Activated naive CD4-positive, alpha-beta T cell treated with Interleukin-2 at 50 U/mL for 16 hours (primary cell): ENCODE measurements at regions not wholly inside any gene's neighbourhood (a gene's known extent, or its start where the extent isn't known, plus 50 kb on each side); places are given as distances from the start of the nearest gene placed in this dataset.
"Not testable (repeated sequence)": the region's sequence is repeated elsewhere in the genome, so short reads cannot be mapped to it uniquely, and the experiment has no call there.

Source experiments
- DNase-seq: peaks from one replicate; pipeline ENCODE4 v3.0.0-alpha.2; 2020

DNA sequence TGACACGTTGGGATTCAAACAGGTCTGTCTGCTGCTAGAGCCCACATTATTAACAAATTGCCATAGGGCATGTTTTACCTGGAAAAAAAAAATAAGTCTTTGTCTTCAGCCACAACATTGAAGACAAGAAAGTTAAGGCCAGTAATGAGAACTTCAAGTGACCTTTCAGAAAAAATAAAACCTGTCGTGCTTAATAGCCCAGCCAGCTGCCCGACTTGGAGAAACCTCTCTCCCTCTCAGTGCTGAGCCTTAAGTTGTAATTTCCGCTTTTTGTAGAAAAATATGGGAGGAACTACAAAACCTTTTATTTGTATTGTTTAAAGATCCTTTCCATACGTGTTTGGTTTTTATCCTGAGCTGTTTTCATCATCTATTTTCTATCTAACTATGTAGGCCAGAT, 454.3 kb upstream of the SLITRK6 start:
- not testable (repeated sequence) for DNase-seq

DNA sequence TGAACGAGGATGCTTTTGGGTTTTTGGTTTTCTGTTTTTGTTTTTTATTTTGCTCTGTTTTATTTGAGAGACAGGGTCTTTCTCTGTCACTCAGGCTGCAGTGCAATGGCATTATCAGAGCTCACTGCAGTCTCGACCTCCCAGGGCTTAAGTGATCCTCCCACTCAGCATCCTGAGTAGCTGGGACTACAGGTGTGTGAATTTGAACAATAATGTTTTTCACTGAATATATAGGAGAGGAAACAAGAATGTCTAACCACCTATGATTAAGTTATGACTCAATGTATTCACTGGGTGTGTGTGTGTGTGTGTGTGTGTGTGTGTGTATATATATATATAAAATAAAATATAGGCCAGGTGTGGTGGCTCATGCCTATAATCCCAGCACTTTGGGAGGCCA, 456.6 kb upstream of the SLITRK6 start:
- not testable (repeated sequence) for DNase-seq

DNA sequence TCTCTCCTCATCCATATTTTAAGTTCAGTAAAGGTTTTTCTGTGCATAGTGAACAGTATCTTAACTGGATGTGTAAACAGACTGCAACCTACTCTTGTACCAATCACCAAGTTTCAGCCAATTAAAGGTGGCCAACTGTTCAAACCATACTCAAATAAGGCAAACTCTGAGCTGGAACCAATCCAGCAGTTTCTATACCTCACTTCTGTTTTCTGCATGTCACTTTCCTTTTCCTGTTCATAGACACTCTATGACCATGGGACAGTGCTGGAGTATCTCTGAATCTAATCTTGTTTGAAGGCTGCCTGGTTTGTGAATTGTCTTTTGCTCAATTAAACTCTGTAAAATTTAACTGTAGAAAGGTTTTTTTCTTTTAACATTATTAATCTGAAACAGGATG, 470.3 kb upstream of the SLITRK6 start:
- no peak for DNase-seq

DNA sequence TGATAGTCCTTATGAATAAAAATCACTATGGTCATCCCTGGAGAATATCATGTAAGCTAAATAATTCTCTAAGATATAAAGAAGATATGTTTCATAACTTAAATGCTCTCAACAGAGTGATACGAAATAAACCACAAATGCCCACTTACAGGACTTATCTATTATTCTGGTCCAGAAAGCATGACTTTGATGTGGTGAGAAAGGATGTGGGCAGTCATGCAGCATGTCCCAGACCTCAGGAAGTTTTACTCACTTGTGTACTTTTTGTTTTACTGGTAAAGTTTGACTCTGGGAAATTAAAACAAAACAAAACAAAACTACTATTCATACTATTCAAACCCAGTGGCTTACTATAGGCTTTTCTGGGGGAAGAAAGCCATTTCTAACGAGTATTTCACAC, 483.2 kb upstream of the SLITRK6 start:
- DNase-seq = no peak

DNA sequence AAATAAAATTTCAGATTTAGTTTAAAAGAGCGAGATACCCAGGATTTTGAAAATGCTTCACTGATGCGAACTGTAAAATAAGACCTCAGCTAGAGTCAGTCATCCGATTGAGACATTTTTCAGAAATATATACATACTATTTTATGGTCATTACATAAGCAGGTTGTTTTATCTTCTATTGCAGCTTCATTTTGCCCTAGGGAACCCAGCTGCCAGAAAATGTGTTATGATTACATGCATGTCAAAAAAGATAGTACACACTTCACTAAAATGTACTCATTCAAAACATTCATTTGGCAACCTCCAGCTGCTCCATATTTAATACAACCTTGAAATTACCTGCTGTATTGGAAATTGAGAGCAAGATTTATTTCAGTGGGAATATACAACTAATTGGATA, 483.8 kb upstream of the SLITRK6 start:
- DNase-seq = no peak

DNA sequence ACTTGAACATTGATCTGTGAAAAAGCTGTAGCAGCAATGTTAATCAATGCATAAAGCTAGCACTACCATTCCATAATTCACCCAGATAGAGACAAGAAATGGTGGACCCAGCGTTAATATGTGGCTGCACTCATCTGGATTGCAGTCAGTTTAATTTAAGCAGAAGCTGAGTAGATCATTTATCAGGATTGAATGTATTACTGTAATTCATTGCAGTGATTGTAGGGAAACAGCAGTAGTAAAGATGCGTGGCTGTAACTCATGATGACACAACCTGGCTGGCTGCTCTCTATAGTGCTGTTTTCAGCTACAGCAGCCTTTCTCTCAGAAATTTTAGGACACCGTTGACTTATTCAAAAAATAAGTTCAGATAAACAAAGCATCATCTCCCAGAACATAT, 499.5 kb upstream of the SLITRK6 start:
- no peak for DNase-seq

DNA sequence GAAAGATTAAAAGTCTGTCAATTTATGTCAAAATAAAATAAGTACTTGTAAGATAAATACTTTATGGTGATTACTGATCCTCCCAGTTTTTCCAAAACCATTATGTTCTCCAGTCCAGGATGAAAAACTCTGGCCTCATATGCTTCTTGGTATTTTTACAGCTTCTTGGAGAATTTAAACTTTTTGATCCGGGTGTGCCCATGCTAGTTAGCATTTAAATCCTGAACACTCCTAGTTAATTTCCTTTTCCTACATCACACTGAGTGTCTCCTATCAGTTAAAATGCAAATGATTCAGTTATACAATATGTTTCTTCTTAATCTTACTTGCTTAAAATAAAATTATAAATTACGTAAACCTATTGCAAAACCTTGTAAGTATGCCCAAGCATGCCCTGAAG, 499.9 kb upstream of the SLITRK6 start:
- DNase-seq = no peak

DNA sequence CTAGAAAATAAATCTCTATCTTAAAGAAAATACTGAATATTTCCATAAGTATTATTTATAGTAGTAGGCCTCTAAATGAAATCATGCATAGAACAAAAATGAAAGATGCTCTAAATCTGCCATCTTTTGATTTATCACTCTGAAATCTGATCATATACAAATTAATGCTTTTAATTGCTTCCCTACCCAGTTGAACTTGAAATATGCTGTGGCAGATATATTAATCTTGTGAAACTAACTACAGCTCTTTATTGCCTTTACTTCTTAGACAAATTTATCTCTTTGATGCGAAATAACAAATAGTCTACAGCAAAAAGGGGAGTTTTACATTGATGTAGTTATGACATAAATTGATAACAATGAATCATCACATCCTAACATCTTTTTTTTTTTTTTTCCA, 510.7 kb upstream of the SLITRK6 start:
- no peak for DNase-seq

DNA sequence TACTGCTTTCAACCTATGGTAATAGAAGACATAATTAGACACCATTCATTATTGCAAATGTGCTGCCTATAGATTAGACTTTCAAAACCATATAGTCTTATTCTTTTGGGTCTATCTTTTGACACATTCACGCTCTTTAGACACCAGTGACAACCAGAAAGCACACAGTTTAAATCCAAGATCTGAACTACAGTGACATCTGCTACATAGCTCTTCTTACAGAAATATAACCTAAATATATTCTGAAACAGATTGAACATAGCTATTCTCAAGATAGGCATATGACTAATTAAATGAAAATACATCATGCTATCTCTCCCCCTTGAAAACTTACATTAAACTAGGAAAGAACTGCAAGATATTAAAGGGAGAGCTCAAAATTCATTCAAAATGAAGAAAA, 514.2 kb upstream of the SLITRK6 start:
- DNase-seq = no peak

DNA sequence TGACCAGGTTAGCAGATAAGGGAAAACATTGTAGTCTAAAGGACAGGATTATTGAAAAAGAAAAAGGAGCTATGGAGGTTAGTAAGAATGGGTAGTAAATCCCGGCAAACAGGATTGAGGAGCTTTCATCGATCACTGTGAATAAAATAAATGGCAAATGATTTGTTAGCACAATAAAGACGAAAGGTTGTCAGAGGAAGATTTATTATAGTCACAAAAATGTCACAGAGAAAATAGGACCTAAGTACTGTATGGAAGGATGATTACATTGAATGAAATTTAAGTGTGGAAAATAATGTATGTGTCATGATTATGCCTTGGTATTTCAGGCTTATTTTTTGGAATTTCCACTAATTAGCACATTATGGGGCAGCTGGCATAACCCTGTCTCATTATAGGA, 519.2 kb upstream of the SLITRK6 start:
- no peak for DNase-seq

DNA sequence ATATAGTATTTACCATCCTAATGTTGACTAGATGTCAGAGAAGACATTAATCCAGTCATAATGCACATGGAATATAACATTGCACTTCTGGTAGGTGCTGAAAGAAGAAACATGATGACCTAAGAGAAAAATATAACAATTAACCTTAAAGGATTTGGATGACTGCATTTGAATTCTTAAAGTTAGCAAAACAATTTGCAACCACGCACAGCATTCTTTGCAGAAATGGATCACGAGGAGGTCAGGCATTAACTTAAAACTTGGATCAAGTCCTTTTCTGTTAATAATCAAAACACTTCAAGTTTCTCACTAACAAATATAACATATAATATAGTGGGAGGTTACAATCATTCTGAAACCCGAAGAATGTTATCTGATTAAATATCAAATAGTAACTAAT, 525.0 kb upstream of the SLITRK6 start:
- DNase-seq = no peak

DNA sequence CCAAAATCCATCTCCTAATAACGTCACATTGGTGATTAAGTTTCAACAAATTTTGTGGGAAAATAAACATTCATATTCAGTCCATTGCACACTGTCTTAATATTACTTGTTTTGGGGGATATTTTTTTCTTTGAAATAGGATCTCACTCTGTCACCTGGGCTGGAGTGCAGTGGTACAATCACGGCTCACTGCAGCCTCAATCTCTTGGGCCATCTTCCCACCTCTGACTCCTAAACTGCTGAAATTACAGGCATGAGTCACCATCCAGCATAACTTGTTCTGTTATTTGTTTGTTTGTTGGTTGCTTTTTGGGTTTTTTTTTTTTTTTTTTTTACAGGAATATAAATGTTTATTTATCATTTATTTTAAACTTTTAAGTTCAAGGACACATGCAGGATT, 556.1 kb upstream of the SLITRK6 start:
- no peak for DNase-seq

DNA sequence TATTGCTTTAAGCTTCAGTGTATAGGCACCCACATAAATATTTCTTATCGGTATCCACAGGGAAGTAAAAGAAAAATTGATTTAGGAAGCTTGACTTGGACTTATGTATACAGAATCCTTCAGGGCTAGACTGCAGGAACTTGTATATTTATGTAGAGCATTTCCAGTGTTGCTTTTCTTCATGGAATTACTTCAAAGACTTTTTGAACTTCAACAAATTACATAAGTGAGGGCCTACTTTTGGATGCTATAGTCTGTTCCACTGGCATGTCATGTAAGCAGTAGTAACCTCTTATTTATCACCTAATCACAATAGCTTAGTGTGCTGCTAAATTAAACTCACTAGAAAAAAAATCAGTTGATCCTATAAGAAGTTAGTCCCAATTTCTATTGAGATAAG, 557.9 kb upstream of the SLITRK6 start:
- DNase-seq = no peak

DNA sequence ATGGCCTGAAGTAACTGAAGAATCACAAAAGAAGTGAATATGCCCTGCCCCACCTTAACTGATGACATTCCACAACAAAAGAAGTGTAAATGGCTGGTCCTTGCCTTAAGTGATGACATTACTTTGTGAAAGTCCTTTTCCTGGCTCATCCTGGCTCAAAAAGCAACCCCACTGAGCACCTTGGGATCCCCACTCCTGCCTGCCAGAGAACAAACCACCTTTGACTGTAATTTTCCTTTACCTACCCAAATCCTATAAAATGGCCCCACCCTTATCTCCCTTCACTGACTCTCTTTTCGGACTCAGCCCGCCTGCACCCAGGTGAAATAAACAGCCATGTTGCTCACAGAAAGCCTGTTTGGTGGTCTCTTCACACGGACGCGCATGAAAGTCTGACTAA, 564.5 kb upstream of the SLITRK6 start:
- not testable (repeated sequence) for DNase-seq

DNA sequence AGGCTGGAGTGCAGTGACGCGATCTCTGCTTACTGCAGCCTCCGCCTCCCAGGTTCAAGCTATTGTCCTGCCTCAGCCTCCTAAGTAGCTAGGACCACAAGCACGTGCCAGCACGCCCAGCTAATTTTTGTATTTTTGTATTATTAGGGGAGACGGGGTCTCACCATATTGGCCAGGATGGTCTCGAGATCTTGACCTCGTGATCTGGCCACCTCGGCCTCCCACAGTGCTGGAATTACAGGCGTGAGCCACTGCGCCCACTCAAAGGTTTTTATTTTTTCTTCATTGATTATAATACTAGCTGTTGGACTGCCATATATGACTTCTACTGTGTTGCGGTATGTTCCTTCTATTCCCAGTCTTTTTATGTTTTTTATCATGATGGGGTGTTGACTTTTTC, 569.7 kb upstream of the SLITRK6 start:
- DNase-seq = no peak

DNA sequence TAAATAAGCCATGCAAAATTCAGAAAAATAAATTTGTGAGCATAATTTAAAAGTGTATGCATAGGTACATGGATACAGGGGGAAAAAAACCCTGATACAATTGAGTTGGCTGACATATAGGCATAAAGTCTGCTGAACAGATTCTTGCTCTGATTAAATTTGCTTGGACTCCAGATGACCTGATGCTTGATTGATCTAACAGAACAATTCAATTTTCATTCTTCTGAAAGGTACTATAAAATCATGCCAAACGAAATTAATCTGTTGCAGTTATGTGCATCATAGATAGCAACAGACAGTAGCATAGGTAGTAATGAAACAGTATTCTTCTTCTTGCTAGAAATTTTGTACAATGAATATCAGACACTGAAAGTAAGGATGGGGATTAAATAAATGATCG, 578.2 kb upstream of the SLITRK6 start:
- no peak for DNase-seq

DNA sequence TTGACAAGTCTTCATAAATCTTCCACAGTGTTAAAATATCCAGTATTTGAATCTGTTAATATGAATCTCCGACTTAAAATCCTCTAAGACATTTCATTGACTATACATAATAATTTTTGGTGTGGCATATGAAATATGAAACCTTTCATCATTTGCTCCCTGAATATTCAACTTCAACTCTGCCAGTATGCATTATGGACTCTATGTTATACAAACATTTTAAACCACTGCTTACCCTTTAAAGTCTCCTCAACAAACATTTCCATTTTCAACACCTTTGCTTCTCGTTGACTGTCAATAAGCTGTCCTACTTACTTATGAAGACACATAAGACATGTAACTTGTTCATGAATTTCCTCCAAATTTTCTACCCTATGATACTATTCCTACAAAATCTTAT, 579.4 kb upstream of the SLITRK6 start:
- no peak for DNase-seq

DNA sequence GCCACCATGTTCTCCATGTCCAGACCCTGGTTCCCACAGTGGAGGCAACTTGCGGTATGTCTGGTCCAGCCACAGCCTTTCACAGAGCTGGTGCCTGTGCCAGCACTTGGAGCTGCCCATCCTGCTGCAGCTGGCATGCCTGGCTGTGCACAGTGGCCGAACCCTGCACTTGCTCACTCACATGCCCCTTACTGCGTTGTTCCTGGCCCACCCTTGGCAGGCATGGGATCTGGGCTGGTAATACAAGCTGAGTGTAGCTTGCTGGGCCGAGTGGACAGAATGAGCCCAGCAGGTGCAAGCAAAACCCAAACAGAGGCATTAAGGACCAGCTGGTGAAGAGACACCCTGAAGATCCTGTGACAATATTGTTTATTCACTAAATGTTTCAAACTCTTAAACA, 583.9 kb upstream of the SLITRK6 start:
- no peak for DNase-seq

DNA sequence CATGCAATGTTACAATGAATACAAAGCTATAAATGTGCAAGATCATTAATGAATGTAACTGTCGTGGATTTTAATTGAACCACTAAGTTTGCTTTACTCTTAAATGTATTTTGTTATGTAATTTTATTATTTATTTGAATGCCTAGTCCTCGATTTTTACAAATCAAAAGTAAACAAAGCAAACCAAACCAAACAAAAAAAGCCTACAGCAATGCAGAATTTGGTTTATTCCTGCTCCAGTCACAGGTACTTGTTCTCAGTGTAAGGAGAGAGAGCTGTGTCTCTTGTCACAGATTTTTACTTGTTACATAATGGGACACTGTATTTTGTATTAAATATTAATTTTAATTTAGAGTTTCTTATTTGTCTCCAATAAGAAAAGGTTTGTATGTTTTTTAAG, 584.3 kb upstream of the SLITRK6 start:
- DNase-seq = no peak

DNA sequence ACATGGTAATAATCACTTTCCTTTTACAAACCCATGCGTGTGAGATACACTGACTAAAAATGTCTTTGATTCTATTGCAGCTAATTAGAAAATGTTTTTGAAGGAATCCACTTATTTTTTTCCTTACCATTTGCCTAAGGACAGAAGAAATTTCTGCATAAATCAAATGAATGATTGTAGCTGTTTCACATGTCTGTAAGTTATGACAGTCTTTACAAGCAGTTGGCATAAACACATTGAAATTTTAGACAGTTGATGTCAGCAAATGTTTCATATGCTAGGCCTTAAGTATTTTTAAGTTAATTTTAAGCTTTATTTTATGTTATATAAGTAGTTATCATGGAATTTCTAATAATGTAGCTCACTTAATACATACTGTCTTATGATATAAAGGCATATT, 598.4 kb upstream of the SLITRK6 start:
- DNase-seq = no peak

DNA sequence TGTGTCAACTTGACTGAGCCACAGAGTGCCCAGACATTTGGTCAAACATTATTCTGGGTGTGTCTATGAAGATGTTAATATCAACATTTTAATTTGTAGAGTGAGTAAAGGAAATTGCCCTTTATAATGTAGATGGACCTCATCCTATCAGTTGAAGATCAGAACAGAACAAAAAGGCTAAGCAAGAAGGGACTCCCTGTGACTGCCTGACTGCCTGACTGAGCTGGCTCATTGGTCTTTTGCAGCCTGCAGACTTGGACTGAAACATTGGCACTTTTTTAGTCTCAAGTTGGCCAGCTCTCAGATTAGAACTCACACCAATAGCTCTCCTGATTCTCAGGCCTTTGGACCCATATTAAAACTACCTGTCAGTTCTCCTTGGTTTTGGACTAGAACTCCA, 600.4 kb upstream of the SLITRK6 start:
- DNase-seq = no peak

DNA sequence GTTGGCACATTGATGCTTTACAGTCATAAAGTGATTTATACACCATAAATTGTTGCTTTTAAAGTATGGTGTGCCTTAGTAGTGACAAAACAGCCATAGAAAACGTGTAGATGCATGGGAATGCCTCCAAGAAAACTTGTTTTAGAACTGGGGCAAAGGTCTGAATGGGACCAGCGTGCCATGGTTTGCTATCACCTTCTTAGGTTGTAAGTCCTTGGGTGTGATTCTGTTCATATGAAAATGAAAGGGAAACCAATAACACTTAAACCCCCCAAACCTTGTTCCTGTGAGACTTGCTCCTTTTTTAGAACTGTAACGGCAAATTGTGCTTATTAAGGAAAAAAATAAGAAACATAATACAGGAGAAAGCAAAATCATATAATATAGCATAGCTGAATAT, 603.3 kb upstream of the SLITRK6 start:
- DNase-seq = no peak

DNA sequence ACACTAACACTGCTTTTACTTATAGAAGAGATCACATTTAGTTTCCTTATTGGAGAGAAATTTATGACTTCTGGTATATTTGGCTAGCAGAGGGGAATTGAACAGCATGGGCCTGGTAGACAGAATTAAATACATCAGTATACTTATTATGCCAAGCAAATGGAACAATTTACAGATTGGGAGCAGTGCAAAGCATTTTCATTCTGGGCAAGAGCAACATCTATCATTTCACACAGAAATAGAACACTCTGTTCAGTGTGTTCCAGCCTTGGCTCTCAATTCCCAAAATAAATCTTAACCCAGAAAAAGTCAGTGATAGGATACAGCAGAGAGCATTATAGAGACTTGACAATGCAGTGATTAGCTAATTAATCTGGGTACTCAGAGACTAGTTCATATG, 604.0 kb upstream of the SLITRK6 start:
- DNase-seq = no peak

DNA sequence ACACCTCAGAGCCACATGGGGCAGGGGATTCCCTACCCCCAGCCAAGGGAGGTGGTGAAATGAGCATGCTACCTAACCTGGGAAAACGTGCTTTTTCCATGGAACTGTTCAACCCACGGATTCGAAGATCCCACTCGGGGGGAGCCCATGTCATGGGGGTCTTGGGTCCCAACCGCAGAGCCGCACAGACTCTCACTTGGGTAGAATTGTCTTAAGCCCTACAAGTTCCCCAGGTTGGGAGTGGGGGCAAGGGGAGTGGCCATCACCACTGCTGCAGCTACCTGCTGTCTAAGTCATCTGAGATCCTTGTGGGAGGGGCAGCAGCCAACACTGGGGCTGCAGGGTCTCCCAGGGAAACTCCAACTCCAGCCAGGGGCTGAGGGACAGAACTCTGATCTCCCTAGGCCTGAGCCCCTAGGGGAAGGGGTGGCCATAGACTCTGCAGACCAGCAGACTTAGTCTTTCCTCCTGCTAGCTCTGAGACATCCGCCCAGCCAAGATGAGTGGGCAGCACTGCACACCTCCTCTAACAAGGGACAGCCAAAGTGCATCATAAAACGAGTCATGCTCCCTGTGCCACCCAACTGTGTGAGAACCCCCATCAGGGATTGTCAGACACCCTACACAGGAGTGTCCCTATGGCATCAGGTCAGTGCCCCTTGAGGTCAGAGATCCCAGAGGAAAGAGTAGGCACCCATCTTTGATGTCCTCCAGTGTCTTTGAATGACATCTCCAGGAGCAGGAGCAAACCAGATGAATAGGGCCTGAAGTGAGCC, 610.4 kb upstream of the SLITRK6 start:
- DNase-seq = no peak

DNA sequence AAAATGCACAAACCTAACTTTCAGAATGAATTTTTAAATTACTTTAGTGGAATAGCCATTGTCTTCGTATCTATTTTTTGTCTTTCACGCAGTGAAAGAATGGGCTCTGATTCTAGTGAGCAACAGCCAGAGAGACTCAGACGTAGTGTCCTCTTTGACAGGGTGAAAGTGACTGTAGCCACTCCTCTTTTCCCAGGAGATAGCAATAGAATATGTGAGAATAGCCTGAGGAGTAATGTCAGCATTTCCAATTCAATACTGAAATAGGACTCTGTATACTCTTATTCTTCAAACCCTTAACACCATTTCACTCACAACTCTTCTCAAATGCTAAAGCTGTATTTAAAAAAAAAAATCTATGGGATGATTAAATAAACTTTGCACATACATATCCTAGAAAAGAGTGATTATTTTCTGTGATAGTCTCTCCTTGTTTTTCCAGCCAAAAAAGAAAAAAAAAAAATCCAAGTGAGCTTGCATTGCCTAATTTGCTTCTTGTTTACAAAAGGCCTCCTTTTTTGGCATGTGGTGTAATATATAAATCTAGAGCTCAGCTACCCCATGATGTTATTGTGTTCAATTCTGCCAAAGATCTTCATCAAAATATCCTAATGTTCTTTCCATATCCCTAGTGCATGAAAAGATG, 626.1 kb upstream of the SLITRK6 start:
- DNase-seq = no peak
